RWPE2 (cell line): ENCODE measurements at regions not wholly inside any gene's neighbourhood (a gene's known extent, or its start where the extent isn't known, plus 50 kb on each side); places are given as distances from the start of the nearest gene placed in this dataset.

Source experiments
- ATAC-seq: fragments of 200-7000 bp; cut with Tn5 transposase; 3 replicates; pipeline ENCODE4 v1.9.1; 2021; ENCODE audit warnings: low read depth
- DNase-seq: peaks from one replicate; pipeline ENCODE4 v3.0.0-alpha.2; 2020; ENCODE audit warnings: low spot score
- H3K27ac ChIP-seq: fragments of 450-650 bp; 2 replicates; pipeline ENCODE4 v1.5.1; 2017; ENCODE audit warnings: mild to moderate bottlenecking; ENCODE audit not compliant: poor library complexity, severe bottlenecking
- H3K27me3 ChIP-seq: fragments of 250-450 bp; sonication (Bioruptor Pico); 2 replicates; pipeline ENCODE4 v1.5.1; 2021; ENCODE audit warnings: mild to moderate bottlenecking, moderate library complexity; ENCODE audit not compliant: insufficient read depth, poor library complexity, severe bottlenecking
- H3K36me3 ChIP-seq: fragments of 250-450 bp; sonication (Bioruptor Pico); 2 replicates; pipeline ENCODE4 v1.5.1; 2020; ENCODE audit warnings: low read depth, mild to moderate bottlenecking, moderate library complexity
- H3K4me1 ChIP-seq: fragments of 250-450 bp; sonication (Bioruptor Pico); 2 replicates; pipeline ENCODE4 v1.5.1; 2021; ENCODE audit warnings: mild to moderate bottlenecking, moderate library complexity; ENCODE audit not compliant: insufficient read depth, poor library complexity, severe bottlenecking
- H3K4me3 ChIP-seq: fragments of 250-450 bp; sonication (Bioruptor Pico); 2 replicates; pipeline ENCODE4 v1.5.1; 2021; ENCODE audit warnings: mild to moderate bottlenecking, moderate library complexity; ENCODE audit not compliant: severe bottlenecking
- H3K9me3 ChIP-seq: fragments of 250-450 bp; sonication (Bioruptor Pico); 2 replicates; pipeline ENCODE4 v1.5.1; 2021; ENCODE audit warnings: mild to moderate bottlenecking, moderate library complexity; ENCODE audit not compliant: severe bottlenecking
- CTCF ChIP-seq: fragments of 450-650 bp; IDR thresholded peaks from one replicate; pipeline ENCODE4 v1.5.1; 2017; ENCODE audit warnings: mild to moderate bottlenecking, moderate library complexity; ENCODE audit not compliant: poor library complexity, severe bottlenecking

GRCh38 chr17:72379516-72379915, 258.7 kb downstream of the SOX9 start:
- DNase-seq, result no peak
- H3K36me3 ChIP-seq, result no peaks in the 10 kb centered on the region
- H3K27ac ChIP-seq, result no peak overlapping the region
- no peaks in the 10 kb centered on the region for H3K27me3 ChIP-seq
- no peak overlapping the region for H3K4me3 ChIP-seq
- H3K9me3 ChIP-seq, result no peaks in the 10 kb centered on the region
- no peaks in the 10 kb centered on the region for H3K4me1 ChIP-seq
- no peak for TF ChIP-seq CTCF
- no peak for ATAC-seq

- DNase-seq, result no peak
- Histone ChIP-seq H3K4me1 (no peaks in the 10 kb centered on the region), H3K4me3 (no peak overlapping the region), H3K9me3 (no peaks in the 10 kb centered on the region), H3K27ac (no peak overlapping the region), H3K27me3 (no peaks in the 10 kb centered on the region), H3K36me3 (no peaks in the 10 kb centered on the region)
- no peak for TF ChIP-seq CTCF
- ATAC-seq, result no peak
Observed at GRCh38 chr17:72380120-72380519, 259.3 kb downstream of the SOX9 start.

- ATAC-seq, result no peak
- H3K27me3 ChIP-seq, result no peaks in the 10 kb centered on the region
- H3K36me3 ChIP-seq, result no peaks in the 10 kb centered on the region
- peaks cover 4% of the 10 kb centered on the region for H3K4me1 ChIP-seq
- H3K27ac ChIP-seq, result no peak overlapping the region
- no peak for TF ChIP-seq CTCF
- H3K4me3 ChIP-seq, result no peak overlapping the region
- no peak for DNase-seq
- H3K9me3 ChIP-seq, result no peaks in the 10 kb centered on the region
Observed at GRCh38 chr17:72380737-72381136, 259.9 kb downstream of the SOX9 start.

- no peak overlapping the region for H3K27ac ChIP-seq
- no peak overlapping the region for H3K4me3 ChIP-seq
- H3K9me3 ChIP-seq, result no peaks in the 10 kb centered on the region
- H3K4me1 ChIP-seq, result peaks cover 15% of the 10 kb centered on the region
- ATAC-seq (no peak), DNase-seq (no peak)
- no peaks in the 10 kb centered on the region for H3K27me3 ChIP-seq
- no peaks in the 10 kb centered on the region for H3K36me3 ChIP-seq
- TF ChIP-seq CTCF, result no peak
Observed at GRCh38 chr17:72381597-72382397, 261.0 kb downstream of the SOX9 start.
